Dedifferentiated amniotic fluid mesenchymal stem cell (primary cell): ENCODE measurements at regions not wholly inside any gene's neighbourhood (a gene's known extent, or its start where the extent isn't known, plus 50 kb on each side); places are given as distances from the start of the nearest gene placed in this dataset.
"Not testable (repeated sequence)": the region's sequence is repeated elsewhere in the genome, so short reads cannot be mapped to it uniquely, and the experiment has no call there.

Source experiments
- DNase-seq: peaks from one replicate; pipeline ENCODE4 v3.0.0-alpha.2; 2016; ENCODE audit errors: extremely low spot score

GRCh38 chr19:30276011-30276882, 95.9 kb upstream of the ZNF536 start:
- DNase-seq: no peak

- no peak for DNase-seq
These were observed 95.3 kb upstream of the ZNF536 start for GRCh38 chr19:30276883-30277280.

- DNase-seq: no peak
These were observed 94.0 kb upstream of the ZNF536 start for GRCh38 chr19:30277941-30278881.

GRCh38 chr19:30278882-30279254, 93.3 kb upstream of the ZNF536 start:
- no peak for DNase-seq

- no peak for DNase-seq
These were observed 92.2 kb upstream of the ZNF536 start for GRCh38 chr19:30280018-30280417.

DNA sequence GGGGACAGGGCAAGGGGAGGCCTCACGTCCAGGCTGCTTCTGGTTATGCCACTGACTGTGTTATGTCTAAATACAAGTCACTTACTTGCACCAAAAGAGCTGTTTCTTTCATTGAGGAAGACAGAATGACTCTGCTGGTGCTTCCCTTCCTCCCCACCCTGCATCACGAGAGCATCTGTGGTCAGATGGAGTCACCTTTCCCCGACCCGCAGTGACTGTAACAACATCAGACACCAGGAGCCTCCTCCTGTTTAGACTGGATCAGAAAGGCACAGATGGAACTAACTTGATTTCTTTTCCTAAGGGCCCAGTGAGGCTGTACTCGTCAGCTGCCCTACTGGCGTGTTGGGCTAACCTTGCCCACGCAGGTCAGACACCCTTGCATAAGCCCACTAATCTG, 90.3 kb upstream of the ZNF536 start:
- DNase-seq: no peak

GRCh38 chr19:30283556-30283955, 88.6 kb upstream of the ZNF536 start:
- no peak for DNase-seq

- DNase-seq: no peak
These were observed 88.0 kb upstream of the ZNF536 start for GRCh38 chr19:30284209-30284608.

- DNase-seq: no peak
These were observed 87.3 kb upstream of the ZNF536 start for GRCh38 chr19:30284885-30285284.

GRCh38 chr19:30286378-30286777, 85.8 kb upstream of the ZNF536 start:
- no peak for DNase-seq

- no peak for DNase-seq
These were observed 84.9 kb upstream of the ZNF536 start for GRCh38 chr19:30287259-30287658.

DNA sequence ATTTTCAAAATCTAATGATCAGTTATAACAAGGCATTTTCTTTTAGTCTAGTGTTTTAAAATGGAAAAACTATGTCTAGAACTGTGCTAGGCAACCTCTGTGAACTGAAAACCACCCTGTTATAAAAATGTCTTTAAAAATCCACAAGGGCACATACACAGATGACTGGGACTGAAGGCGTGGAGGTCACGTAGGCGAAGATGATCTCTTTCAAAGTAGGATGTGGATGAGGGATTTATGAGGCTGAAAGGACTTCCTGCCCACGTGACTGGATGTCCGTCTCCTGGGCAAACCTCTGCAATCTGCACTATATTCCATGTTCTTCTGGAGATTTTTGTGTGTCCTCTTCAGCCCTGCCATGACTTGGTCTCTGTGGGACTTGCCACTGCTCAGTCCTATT, 84.2 kb upstream of the ZNF536 start:
- DNase-seq: no peak

- DNase-seq: no peak
These were observed 83.3 kb upstream of the ZNF536 start for GRCh38 chr19:30288911-30289310.

- no peak for DNase-seq
These were observed 82.8 kb upstream of the ZNF536 start for GRCh38 chr19:30289336-30289735.

DNA sequence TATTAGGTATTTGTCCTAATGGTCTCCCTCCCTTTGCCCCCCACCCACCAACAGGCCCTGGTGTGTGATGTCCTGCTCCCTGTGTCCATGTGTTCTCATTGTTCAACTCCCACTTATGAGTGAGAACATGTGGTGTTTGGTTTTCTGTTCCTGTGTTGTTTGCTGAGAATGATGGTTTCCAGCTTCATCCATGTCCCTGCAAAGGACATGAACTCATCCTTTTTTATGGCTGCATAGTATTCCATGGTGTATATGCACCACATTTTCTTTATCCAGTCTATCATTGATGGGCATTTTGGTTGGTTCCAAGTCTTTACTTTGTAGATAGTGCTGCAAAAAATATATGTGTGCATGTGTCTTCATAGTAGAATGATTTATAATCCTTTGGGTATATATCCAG, 81.4 kb upstream of the ZNF536 start:
- not testable (repeated sequence) for DNase-seq

GRCh38 chr19:30293051-30293785, 79.0 kb upstream of the ZNF536 start:
- no peak for DNase-seq

DNA sequence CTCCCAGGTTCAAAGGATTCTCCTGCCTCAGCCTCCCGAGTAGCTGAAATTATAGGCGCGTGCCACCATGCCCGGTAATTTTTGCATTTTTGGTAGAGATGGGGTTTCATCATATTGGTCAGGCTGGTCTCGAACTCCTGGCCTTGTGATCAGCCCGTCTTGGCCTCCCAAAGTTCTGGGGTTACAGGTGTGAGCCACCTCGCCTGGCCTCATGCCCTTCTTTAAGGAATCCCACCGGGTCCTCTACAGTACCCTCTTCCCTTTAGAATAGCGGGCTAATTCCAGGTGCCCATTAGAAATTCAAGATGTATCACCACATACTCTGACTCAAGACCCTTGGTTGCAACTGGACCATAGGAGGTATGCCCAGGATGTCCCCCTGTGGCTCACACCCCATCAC, 74.2 kb upstream of the ZNF536 start:
- DNase-seq: no peak

- DNase-seq: no peak
These were observed 69.0 kb upstream of the ZNF536 start for GRCh38 chr19:30303131-30303654.

- no peak for DNase-seq
These were observed 67.6 kb upstream of the ZNF536 start for GRCh38 chr19:30304540-30304939.

- DNase-seq: no peak
These were observed 66.7 kb upstream of the ZNF536 start for GRCh38 chr19:30305346-30306060.
